ENCODE measurements at regions not wholly inside any gene's neighbourhood (a gene's known extent, or its start where the extent isn't known, plus 50 kb on each side); places are given as distances from the start of the nearest gene placed in this dataset.
A peak's percentile ranks its signal among the peaks of the same experiment; 100 is the strongest.

DNA sequence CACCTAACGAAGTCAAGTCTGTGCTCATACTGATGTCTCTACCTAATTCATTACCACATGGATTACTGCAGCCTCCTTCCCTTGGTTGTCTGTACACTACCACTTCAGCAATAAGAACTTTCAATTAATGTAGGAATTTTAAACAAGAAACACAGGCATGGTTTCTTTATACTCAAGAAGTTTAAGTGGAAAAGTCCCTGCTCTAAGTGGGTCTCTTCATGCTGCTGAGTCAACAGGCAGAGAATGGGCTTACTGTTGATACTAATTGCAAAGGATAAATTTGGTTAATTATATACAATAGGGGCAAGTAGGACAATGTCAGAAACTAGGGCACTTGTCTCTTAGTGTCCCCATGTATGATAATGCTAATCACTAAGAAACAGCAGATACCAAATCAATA, 392.6 kb downstream of the DSEL start:
- Mint-ChIP-seq H3K27me3 (no peaks in the 10 kb centered on the region), H3K4me3 (no peak overlapping the region), H3K27ac (no peak overlapping the region), H3K4me1 (no peaks in the 10 kb centered on the region), H3K36me3 (ENCODE audit: low read depth) (no peaks in the 10 kb centered on the region), H3K9me3 (no peaks in the 10 kb centered on the region)
- ChIA-PET POLR2A (no interaction called here), CTCF (no interaction called here)
- DNase-seq: no peak

GRCh38 chr18:67117804-67118203, 398.7 kb downstream of the DSEL start:
- Mint-ChIP-seq H3K4me3 (no peak overlapping the region), H3K9me3 (no peaks in the 10 kb centered on the region), H3K36me3 (ENCODE audit: low read depth) (no peaks in the 10 kb centered on the region), H3K27me3 (no peaks in the 10 kb centered on the region), H3K27ac (no peak overlapping the region), H3K4me1 (no peaks in the 10 kb centered on the region)
- no peak for DNase-seq
- POLR2A ChIA-PET: no interaction called here
- CTCF ChIA-PET: interaction anchor here (1.3 kb wide), 1 partner anchor 13 kb away, joined by 4 read pairs; no protein-coding TSS in a partner anchor

DNA sequence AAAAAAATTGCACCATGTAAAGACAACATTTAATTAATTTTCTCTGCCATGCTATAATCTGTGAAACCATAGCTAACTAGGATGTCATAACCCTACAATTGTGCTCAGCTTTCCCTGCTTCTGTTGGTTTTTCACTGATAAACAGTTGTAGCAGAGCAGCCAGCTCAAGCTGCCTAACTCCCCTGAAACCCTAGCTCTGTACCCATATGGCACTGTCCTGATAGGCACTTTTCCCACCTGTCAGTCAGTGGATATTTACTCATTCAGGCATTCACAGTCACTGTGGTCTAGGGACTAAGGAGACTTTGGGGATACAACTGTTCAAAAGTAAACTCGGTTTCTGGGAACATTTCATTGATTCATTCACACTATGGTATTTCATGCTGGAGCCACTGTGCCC, 407.0 kb downstream of the DSEL start:
- no peaks in the 10 kb centered on the region for H3K27me3 Mint-ChIP-seq
- no peaks in the 10 kb centered on the region for H3K4me1 Mint-ChIP-seq
- ChIA-PET POLR2A (no interaction called here), CTCF (no interaction called here)
- H3K27ac Mint-ChIP-seq: no peak overlapping the region
- DNase-seq: no peak
- no peak overlapping the region for H3K4me3 Mint-ChIP-seq
- no peaks in the 10 kb centered on the region for H3K36me3 Mint-ChIP-seq (ENCODE audit: low read depth)
- no peaks in the 10 kb centered on the region for H3K9me3 Mint-ChIP-seq

DNA sequence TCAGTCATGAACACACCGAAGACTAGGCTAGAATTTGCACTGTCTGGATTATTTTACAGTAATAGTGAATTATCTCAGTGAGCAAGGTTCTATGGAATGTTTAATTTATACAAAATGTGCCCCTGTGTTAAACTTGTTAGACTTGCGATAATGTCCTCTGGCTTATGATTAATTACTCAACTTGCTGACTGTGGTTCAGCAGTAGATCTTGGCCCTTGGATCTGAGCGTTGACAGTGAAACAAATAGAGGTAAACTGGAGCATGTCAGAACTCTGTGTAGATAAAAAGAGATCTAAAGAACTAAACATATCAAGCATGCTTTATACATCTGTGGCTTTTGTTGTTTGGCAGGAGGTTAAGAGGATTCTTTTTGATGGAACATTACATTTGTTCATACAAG, 407.6 kb downstream of the DSEL start:
- Mint-ChIP-seq H3K27ac (no peak overlapping the region), H3K4me1 (no peaks in the 10 kb centered on the region), H3K36me3 (ENCODE audit: low read depth) (no peaks in the 10 kb centered on the region), H3K4me3 (no peak overlapping the region), H3K27me3 (no peaks in the 10 kb centered on the region), H3K9me3 (no peaks in the 10 kb centered on the region)
- DNase-seq: no peak
- ChIA-PET POLR2A (no interaction called here), CTCF (no interaction called here)

DNA sequence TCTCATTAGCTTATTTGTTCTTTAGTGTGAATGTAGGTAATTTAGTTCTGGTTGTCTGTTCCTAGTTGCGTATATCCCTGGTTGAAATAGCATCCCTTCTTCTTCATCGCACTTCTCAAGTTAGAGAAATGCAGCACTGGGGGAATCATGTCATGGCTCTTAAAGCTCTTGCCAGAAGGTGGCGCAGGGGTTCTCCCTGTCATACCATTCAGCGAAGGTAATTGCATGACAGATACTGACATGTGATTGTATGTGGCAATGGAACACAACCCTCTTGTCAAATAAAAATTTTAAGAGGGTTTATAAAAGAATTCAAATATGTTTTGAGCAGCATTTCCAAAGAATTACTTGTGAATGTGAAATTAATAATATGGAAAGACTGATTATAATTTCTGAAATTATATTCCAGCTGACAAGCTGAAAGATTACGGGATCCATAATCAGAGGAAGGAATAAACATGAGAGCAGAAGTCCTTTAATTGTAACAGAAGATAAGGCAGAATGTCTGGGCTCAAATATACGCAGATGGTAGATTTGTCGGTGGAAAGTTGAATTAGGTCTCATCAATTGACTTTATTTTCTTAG, 411.7 kb downstream of the DSEL start:
- Mint-ChIP-seq H3K4me1 (no peaks in the 10 kb centered on the region), H3K27me3 (no peaks in the 10 kb centered on the region), H3K36me3 (ENCODE audit: low read depth) (no peaks in the 10 kb centered on the region), H3K9me3 (no peaks in the 10 kb centered on the region), H3K4me3 (no peak overlapping the region), H3K27ac (no peak overlapping the region)
- POLR2A ChIA-PET: no interaction called here
- peak; percentile 44 for DNase-seq
- CTCF ChIA-PET: interaction anchor here (0.6 to 2.2 kb wide), 6 partner anchors 12 to 277 kb away, joined by 3 to 6 read pairs (median 4); no protein-coding TSS in a partner anchor

GRCh38 chr18:67094123-67094522, 422.4 kb downstream of the DSEL start:
- no peaks in the 10 kb centered on the region for H3K9me3 Mint-ChIP-seq
- H3K4me3 Mint-ChIP-seq: no peak overlapping the region
- no peak overlapping the region for H3K27ac Mint-ChIP-seq
- peaks cover 2% of the 10 kb centered on the region for H3K27me3 Mint-ChIP-seq
- ChIA-PET CTCF (no interaction called here), POLR2A (no interaction called here)
- no peaks in the 10 kb centered on the region for H3K36me3 Mint-ChIP-seq (ENCODE audit: low read depth)
- DNase-seq: no peak
- no peaks in the 10 kb centered on the region for H3K4me1 Mint-ChIP-seq

DNA sequence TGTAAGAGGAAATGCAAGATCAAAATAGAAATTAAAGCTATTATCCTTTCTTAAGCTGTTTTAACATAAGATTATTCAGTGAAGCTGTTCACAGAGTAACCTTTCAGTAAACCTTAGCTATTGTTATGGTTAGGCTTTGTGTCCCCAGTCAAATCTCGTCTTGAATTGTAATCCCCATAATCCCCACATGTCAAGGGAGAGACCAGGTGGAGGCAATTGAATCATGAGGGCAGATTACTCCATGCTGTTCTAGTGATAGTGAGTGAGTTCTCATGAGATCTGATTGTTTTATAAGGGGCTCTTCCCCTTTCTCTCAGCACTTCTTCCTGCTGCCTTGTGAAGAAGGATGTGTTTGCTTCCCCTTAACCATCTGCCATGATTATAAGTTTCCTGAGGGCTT, 424.4 kb downstream of the DSEL start:
- H3K4me3 Mint-ChIP-seq: no peak overlapping the region
- no peaks in the 10 kb centered on the region for H3K36me3 Mint-ChIP-seq (ENCODE audit: low read depth)
- POLR2A ChIA-PET: no interaction called here
- no peaks in the 10 kb centered on the region for H3K9me3 Mint-ChIP-seq
- DNase-seq: no peak
- H3K27me3 Mint-ChIP-seq: peaks cover 2% of the 10 kb centered on the region
- CTCF ChIA-PET: no interaction called here
- H3K27ac Mint-ChIP-seq: no peak overlapping the region
- no peaks in the 10 kb centered on the region for H3K4me1 Mint-ChIP-seq

DNA sequence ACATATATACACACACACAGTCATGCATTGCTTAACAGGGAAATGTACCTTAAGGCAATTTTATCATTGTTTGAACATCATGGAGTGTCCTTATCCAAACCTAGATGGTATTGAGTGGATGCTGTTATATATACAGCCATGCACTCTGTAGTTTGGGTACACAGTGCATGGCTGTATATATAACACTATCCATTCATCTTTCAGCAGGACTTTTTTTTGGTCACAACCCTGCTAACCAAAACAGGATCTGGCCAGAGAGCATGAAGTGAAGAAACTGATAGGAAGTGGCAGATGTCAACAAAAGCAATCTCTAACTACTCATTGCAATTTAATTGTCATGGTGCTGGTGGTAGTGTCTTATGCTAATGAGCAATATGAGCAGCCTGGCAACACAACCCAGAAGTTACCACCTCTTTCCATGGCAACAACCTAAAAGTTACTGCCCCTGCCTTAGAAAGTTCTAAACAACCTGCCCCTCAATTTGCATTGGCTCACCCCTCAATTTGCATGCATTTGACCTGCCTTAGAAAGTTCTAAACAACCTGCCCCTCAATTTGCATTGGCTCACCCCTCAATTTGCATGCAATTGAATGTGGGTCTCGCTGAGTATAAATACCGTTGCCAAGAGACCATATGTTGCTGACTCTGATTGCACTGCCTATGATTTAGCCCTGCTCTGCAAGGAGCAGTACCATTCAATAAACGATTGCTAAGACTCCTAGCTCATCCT, 434.9 kb downstream of the DSEL start:
- DNase-seq: no peak
- no peaks in the 10 kb centered on the region for H3K4me1 Mint-ChIP-seq
- ChIA-PET CTCF (no interaction called here), POLR2A (no interaction called here)
- H3K4me3 Mint-ChIP-seq: no peak overlapping the region
- no peak overlapping the region for H3K27ac Mint-ChIP-seq
- H3K27me3 Mint-ChIP-seq: no peaks in the 10 kb centered on the region
- H3K36me3 Mint-ChIP-seq (ENCODE audit: low read depth): no peaks in the 10 kb centered on the region
- no peaks in the 10 kb centered on the region for H3K9me3 Mint-ChIP-seq

DNA sequence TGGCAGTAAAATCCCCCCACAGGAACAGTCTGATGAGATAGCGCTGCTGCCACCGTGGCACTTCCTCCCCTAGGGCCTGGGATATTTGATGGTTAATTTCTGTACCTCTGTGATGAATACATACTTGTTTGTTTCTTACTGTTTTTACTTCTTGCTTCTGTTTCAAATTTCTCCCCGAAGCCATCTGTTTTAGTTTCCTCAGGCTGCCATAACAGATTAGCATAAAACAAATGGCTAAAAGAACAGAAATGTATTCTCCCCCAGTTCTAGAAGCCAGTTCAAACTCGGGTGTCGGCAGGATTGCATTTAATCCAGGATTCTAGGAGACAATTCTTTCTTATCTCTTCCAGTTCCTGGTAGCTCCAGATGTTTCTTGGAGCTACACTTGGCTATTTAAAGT, 435.9 kb downstream of the DSEL start:
- Mint-ChIP-seq H3K36me3 (ENCODE audit: low read depth) (no peaks in the 10 kb centered on the region), H3K4me3 (no peak overlapping the region), H3K27me3 (no peaks in the 10 kb centered on the region), H3K27ac (no peak overlapping the region), H3K4me1 (no peaks in the 10 kb centered on the region), H3K9me3 (no peaks in the 10 kb centered on the region)
- DNase-seq: no peak
- CTCF ChIA-PET: no interaction called here
- POLR2A ChIA-PET: no interaction called here

- Mint-ChIP-seq H3K9me3 (no peaks in the 10 kb centered on the region), H3K27ac (no peak overlapping the region), H3K4me3 (no peak overlapping the region), H3K27me3 (no peaks in the 10 kb centered on the region), H3K36me3 (ENCODE audit: low read depth) (no peaks in the 10 kb centered on the region), H3K4me1 (no peaks in the 10 kb centered on the region)
- ChIA-PET CTCF (no interaction called here), POLR2A (no interaction called here)
- DNase-seq: no peak
Measured at GRCh38 chr18:67074309-67074708, 442.2 kb downstream of the DSEL start.

DNA sequence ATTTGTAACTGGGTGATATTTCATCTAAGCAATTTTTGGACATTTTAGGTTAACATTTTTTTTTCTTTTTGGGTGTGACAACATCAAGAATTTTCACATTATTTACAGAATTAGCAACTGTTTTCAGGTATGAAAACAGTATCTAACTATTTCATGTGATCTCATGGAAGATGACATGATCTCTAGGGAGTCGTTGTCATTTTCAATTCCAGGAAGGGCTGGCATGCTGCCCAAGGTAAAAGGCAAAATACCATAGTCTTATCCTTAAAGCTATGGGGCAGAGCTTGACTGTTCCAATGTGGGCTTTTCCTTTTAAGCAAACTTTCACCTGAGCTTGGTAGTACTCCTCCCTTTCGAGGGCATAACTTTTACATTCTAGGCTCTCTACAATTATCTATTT, 443.7 kb downstream of the DSEL start:
- DNase-seq: no peak
- H3K4me1 Mint-ChIP-seq: no peaks in the 10 kb centered on the region
- H3K4me3 Mint-ChIP-seq: no peak overlapping the region
- CTCF ChIA-PET: no interaction called here
- no peaks in the 10 kb centered on the region for H3K27me3 Mint-ChIP-seq
- no peak overlapping the region for H3K27ac Mint-ChIP-seq
- no peaks in the 10 kb centered on the region for H3K9me3 Mint-ChIP-seq
- POLR2A ChIA-PET: no interaction called here
- no peaks in the 10 kb centered on the region for H3K36me3 Mint-ChIP-seq (ENCODE audit: low read depth)

GRCh38 chr18:67068608-67069007, 447.9 kb downstream of the DSEL start:
- Mint-ChIP-seq H3K27ac (no peak overlapping the region), H3K4me3 (no peak overlapping the region)

GRCh38 chr18:67047334-67047733, 443.4 kb upstream of the CDH19 start:
- H3K36me3 Mint-ChIP-seq (ENCODE audit: low read depth): no peaks in the 10 kb centered on the region
- H3K4me3 Mint-ChIP-seq: no peak overlapping the region
- no peaks in the 10 kb centered on the region for H3K27me3 Mint-ChIP-seq
- CTCF ChIA-PET: no interaction called here
- no peak overlapping the region for H3K27ac Mint-ChIP-seq
- peaks cover 2% of the 10 kb centered on the region for H3K9me3 Mint-ChIP-seq
- POLR2A ChIA-PET: no interaction called here
- no peaks in the 10 kb centered on the region for H3K4me1 Mint-ChIP-seq
- DNase-seq: no peak

More at GRCh38 chr18:67068608-67069007, 447.9 kb downstream of the DSEL start:
- H3K36me3 Mint-ChIP-seq (ENCODE audit: low read depth): no peaks in the 10 kb centered on the region
- no peaks in the 10 kb centered on the region for H3K27me3 Mint-ChIP-seq
- no peaks in the 10 kb centered on the region for H3K9me3 Mint-ChIP-seq
- H3K4me1 Mint-ChIP-seq: no peaks in the 10 kb centered on the region
- DNase-seq: no peak
- ChIA-PET POLR2A (no interaction called here), CTCF (no interaction called here)

DNA sequence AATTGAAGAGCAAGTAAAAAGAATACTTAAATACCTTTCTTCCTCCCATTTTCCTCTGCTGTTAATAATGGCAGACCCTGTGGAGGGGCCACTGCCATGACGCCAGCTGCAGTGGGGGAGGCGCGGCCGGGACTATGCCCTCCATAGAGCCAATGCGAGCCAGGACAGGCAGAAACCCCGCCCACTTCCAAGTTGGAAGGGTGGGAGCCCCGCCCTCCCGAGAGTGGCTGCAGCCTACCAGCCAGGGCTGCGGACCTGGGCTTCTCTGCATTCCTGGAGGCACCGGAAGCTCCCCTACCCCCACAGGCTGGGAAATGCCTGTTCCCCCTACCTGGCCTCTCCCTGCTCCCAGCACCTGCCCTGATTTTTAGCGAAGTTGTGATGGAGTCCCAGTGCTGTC, 439.4 kb upstream of the CDH19 start:
- no peak overlapping the region for H3K27ac Mint-ChIP-seq
- H3K9me3 Mint-ChIP-seq: peaks cover 2% of the 10 kb centered on the region
- POLR2A ChIA-PET: no interaction called here
- no peaks in the 10 kb centered on the region for H3K27me3 Mint-ChIP-seq
- no peaks in the 10 kb centered on the region for H3K4me1 Mint-ChIP-seq
- H3K4me3 Mint-ChIP-seq: no peak overlapping the region
- no peak for DNase-seq
- no peaks in the 10 kb centered on the region for H3K36me3 Mint-ChIP-seq (ENCODE audit: low read depth)
- CTCF ChIA-PET: no interaction called here
